GM19328 (cell line): ENCODE measurements at regions not wholly inside any gene's neighbourhood (a gene's known extent, or its start where the extent isn't known, plus 50 kb on each side); places are given as distances from the start of the nearest gene placed in this dataset.
"Not testable (repeated sequence)": the region's sequence is repeated elsewhere in the genome, so short reads cannot be mapped to it uniquely, and the experiment has no call there.

Source experiments
- ATAC-seq: cut with Tn5 transposase; IDR thresholded peaks from one replicate; pipeline ENCODE4 v1.9.1; 2021; ENCODE audit warnings: mild to moderate bottlenecking, moderate library complexity; ENCODE audit not compliant: unreplicated experiment

DNA sequence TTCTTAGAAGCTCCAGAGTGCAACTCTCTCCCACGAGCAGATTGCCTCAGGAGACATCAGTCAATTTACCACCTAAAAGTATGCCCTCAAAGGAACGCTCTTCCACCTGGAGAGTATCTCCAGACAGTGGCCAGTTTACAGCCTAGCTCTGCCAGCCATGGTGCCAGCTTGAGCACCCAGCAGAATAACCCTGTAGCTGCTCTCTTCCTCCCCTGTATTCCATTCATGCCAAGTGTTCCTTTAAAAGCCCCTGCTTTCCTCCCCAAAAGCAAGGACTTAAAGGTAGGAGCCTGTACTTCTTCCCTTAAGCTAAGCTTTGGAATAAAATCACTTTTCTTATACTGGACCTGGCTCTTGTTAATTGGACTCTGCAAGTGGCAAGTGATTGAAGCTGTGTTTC is 245.4 kb upstream of the TMEM132C start:
- ATAC-seq: no peak

DNA sequence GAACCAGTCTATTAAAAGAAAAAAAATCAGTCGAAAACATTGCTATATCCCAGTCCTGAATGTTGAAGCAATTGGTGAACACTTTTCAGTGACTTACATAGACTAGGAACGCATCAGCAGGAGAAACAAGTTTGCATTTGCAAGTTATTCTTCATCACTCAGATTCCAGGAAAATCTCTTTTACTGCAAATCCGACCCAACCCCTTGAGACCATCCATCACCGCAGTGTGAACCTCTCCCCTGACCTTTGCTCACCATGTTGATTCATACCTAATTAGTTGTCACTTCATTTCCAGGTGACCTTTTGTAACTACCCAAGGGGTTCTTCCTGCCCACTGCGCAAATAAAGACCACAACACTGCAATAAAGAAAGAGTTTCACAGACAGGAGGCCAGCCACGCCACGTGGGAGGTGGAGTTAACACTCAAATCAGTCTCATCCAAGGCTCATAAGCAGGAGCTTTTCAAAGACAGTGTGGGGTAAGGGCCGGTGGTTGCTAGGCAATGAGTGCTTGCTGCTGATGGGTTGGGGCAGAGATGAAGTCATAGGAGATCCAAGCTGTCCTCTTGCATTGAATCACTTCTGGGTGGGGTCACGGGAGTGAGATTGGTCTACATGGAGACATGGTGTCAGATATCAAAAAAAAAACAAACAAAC is 241.3 kb upstream of the TMEM132C start:
- ATAC-seq: no peak

- ATAC-seq: no peak
Measured at GRCh38 chr12:128026696-128027574, 240.0 kb upstream of the TMEM132C start.

DNA sequence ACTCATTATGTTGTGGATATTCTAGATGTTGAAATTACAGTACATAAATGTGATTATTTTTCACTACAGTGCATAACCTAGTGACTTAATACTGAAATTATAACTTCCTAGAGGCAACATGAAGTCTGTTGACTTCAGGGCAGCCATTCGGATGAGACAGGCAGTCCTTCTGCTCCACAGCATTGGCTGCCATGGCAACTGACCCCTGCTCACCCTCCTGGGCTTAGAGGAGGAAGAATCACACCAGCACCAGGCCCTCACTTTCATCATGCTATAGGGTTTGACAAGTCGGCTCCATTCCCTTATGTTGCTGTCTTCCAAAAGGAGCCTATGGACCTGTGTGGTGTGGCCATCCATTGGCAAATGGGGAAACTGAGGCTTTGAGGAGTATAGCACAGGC is 233.5 kb upstream of the TMEM132C start:
- no peak for ATAC-seq

DNA sequence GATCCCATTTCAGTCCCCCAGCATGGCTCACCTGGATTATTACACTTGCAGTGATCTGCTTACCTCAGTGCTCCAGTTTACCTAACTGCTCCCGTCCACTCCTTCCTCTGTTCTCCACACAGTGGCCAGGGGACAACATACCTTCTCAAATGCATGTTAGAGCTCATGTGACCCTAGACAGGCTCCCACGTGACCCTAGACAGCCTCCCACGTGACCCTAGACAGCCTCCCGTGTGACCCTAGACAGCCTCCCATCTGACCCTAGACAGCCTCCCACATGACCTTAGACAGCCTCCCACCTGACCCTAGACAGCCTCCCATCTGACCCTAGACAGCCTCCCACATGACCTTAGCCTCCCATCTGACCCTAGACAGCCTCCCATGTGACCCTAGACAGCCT is 226.0 kb upstream of the TMEM132C start:
- ATAC-seq: no peak

DNA sequence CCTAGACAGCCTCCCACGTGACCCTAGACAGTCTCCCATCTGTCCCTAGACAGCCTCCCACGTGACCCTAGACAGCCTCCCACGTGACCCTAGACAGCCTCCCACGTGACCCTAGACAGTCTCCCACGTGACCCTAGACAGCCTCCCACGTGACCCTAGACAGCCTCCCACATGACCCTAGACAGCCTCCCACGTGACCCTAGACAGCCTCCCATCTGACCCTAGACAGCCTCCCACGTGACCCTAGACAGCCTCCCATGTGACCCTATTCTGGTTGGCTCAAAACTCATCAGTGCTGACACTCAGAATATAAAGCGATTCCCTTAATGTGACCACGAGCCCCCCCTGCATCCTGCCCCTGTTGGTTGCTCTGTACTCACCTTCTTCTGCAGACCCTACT is 224.7 kb upstream of the TMEM132C start:
- ATAC-seq: not testable (repeated sequence)

GRCh38 chr12:128042825-128043224 is 224.1 kb upstream of the TMEM132C start:
- no peak for ATAC-seq

- ATAC-seq: no peak
Measured at GRCh38 chr12:128043317-128043716, 223.7 kb upstream of the TMEM132C start.

DNA sequence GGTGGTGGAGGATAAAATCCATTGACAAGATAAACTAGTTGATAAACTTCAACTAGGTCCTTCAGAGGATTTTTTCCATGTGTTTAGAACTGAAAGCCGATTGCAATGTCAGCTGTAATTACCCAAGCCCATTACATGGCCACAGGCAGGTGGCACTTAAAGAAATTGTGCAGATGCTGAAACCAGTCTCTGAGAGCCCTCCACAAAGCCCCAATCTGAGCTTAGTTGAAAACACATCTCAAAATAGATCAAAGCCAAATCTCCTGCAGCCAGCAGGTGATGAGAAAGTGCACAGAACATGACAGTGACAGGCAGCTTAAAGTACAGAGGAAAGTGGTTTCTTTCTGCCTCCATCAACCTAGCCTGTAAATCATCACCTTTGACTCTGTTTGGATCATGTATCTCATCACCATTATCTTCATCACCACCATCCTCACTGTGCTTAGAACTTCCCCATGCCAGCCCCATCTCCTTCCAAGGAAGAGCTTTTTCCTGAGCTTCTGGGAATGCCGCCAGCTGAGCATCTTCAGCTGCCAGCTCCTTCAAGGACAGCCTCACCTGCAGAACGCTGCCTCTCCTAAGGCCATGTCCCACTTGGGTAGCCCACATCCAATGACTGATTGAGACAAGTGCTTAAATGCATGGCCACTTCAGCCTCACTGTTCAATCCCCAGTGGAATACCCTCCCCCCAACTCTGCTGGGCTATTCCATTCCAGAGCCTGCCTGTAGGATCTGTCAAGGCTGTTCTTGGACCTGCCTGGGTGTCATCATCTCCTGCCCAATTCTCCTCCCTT is 219.5 kb upstream of the TMEM132C start:
- no peak for ATAC-seq

DNA sequence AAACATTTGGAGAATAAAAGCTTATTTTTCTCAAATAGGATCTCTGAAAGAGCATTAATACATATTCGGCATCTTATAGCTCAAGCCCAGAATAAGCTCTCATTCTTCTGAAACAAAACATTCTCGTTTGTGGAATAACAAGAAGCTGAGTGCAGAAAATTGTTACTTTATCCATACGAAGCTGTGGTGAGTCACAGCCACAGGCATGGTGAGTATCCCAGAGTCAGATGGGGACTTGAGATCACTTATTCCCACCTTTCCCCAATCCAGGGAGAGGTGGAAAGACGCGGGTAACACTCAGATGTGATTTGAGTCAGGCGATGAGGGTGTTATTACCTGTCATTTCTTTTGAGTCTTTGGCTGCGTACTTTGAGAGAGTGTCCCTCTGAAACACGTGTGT is 214.6 kb upstream of the TMEM132C start:
- ATAC-seq: no peak

GRCh38 chr12:128052777-128053176 is 214.2 kb upstream of the TMEM132C start:
- no peak for ATAC-seq

- no peak for ATAC-seq
Measured at GRCh38 chr12:128055567-128055966, 211.4 kb upstream of the TMEM132C start.

DNA sequence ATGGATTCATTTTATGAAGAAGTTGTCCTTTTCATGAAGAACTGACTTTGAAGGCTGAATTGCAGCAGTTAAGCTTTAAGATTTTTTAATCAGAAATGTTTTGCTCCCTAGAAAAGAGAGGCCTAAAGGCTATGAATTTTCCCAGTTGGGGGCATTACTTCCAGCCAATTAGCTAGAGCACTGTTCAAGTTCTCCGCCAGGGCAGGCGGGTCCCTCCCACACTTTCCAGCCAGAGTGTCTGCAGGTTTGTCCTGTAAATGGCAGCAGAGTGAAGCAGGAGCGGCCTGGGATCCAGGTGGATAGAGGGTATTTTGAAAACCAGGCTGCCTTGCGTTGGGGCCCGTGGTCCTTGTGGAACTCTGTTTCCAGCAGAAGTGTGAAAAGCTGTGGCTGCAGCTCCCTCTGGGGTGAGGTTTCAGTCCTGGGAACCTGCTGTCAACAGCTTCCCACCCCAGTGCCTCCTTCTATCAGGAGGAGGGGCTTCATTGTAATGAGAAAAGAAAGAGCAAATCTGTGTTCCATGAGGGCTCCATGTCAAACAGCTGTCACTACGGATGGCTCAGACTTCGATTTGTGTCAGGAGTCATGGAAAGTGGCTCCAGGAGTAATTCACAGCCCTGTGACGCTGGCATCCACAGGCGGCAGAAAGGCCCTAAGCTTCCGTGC is 210.7 kb upstream of the TMEM132C start:
- no peak for ATAC-seq

- no peak for ATAC-seq
Measured at GRCh38 chr12:128057586-128057985, 209.4 kb upstream of the TMEM132C start.

DNA sequence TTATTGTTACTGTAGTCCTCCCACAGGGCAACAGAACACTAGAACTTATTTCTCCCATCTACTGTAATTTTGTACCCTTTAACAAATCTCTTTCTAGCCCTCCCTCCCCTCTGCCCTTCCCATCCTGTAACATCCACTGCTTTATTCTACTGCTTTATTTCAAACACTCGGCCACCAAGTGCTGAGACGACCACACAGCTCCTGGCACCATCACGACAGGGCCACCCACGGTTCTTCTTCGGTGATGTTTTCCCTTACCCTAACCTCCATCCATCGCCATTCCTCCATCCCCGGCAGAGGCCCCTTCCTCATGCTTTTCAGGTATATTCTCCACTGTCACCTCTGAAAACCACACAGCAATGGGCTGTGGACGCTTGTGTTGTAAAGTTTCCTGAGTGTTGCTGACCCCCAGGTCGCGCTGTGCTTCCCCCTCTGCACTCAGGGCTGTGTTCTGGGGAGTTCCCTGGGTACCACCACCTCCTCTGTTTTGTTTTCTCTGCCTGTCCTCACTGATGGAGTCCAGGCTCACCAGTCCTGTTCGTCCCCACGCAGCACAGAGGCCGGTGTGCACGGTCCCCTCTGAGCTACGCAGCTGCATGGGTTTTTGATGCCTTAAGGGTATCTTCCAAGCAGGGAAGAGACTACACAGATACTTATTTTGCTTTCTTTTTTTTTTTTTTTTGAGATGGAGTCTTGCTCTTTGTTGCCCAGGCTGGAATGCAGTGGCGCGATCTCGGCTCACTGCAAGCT is 207.2 kb upstream of the TMEM132C start:
- no peak for ATAC-seq

GRCh38 chr12:128068211-128068610 is 198.8 kb upstream of the TMEM132C start:
- ATAC-seq: no peak

- no peak for ATAC-seq
Measured at GRCh38 chr12:128069359-128069997, 197.5 kb upstream of the TMEM132C start.

- ATAC-seq: no peak
Measured at GRCh38 chr12:128073937-128074336, 193.0 kb upstream of the TMEM132C start.

- ATAC-seq: no peak
Measured at GRCh38 chr12:128075332-128075731, 191.6 kb upstream of the TMEM132C start.

DNA sequence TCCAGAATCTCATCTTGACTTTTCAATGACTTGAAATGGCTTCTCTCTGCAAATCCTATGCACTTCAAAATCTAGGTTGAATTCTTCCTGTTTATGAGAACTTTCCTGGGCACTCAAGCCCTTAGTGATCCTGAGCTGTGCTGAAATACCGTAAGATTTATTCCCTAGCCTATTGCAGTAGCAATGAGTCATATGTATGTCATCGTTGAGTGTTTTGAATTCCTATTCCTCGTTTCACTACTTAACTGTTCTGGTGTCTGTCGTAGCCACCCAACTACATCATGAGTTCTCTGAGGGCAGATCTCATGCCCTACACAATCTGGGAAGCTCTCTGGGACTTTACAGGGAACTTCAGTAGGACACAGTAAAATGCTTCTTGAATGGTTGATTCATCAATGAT is 190.8 kb upstream of the TMEM132C start:
- no peak for ATAC-seq
